ENCODE measurements at regions not wholly inside any gene's neighbourhood (a gene's known extent, or its start where the extent isn't known, plus 50 kb on each side); places are given as distances from the start of the nearest gene placed in this dataset.

GRCh38 chr20:10863337-10864060 is 189.7 kb upstream of the JAG1 start:
- peak; percentile 23 for DNase-seq (ENCODE audit: low spot score)

GRCh38 chr20:10864076-10864672 is 190.4 kb upstream of the JAG1 start:
- no peak for DNase-seq (ENCODE audit: low spot score)

DNA sequence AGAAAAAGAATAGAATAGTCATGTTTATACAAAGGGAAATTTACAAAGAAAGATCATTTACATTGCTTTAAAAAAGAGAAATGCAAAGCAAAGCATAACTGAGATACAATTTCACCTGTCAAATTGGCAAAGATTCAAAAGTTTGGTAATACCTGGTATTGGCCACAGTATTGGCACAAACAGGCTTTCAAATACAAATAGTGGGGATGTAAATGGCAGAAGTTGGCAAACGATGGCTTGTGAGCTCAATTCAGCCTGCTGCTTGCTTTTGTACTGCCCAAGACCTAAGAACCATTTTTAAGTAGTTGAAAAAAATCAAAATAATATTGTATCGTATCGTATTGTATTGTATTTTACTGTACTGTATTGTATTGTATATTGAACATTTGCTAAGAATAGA is 194.5 kb upstream of the JAG1 start:
- no peak for DNase-seq (ENCODE audit: low spot score)

DNA sequence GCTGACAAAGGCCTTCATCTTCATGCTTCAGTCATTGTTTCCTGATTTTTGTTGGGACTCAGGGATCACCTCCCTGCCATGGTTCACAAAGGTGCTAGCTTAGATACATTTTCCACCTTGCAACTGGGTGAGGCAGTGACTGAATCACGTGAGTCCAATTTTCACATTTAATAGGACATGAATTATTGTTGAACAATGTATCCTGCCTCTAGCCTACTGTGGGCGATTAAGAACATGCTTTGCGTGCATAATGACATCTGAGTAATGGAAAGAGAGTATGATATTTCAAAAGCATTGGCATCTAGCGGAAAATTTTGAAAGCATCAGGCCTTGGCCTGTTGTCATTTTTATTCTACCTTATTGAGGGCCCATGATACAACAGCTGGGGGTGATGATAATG is 199.2 kb upstream of the JAG1 start:
- DNase-seq (ENCODE audit: low spot score) = no peak

DNA sequence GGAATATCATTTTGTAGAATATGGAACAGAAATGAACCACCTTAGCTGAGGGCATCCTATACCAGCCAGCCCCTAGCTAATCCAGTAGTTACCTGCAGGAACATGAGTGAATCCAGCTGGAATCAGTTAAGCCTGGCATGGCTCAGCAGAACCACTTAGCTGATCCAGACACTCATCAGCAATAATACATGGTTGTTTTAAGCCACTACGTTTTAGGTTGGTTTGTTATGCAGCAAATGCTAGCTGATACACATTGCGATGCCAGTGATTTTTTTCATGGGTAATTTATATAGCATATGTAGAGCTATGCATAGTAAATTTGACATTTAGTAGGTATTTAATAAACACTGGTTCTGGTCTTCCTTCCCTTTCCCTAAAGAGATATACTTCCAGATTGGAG is 201.9 kb upstream of the JAG1 start:
- DNase-seq (ENCODE audit: low spot score) = no peak

- DNase-seq (ENCODE audit: low spot score) = no peak
Measured at GRCh38 chr20:10876558-10876957, 202.8 kb upstream of the JAG1 start.

DNA sequence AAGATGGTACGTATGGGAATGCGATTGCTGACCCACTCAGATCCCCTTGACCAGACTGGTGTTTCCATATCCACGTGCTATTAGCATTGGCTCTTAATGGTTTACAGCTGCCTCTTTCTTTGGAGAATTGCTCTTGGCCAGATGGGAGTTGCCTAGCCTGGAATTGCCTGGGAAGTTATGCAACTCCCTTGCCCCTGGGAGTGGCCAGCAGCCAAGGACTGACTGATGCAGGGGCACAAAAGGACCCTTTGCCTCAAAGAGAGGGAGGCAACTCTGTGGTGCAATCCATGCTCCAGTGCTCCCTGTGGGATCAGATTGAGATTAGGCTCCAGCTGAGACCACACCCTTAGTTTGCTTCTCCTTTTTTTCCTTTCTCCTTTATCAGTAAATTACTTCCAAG is 203.5 kb upstream of the JAG1 start:
- DNase-seq (ENCODE audit: low spot score) = no peak

- no peak for DNase-seq (ENCODE audit: low spot score)
Measured at GRCh38 chr20:10883166-10883565, 209.4 kb upstream of the JAG1 start.

- DNase-seq (ENCODE audit: low spot score) = no peak
Measured at GRCh38 chr20:10893321-10893720, 219.5 kb upstream of the JAG1 start.

- no peak for DNase-seq (ENCODE audit: low spot score)
Measured at GRCh38 chr20:10897336-10897735, 223.5 kb upstream of the JAG1 start.

- DNase-seq (ENCODE audit: low spot score) = no peak
Measured at GRCh38 chr20:10898552-10898951, 224.8 kb upstream of the JAG1 start.

DNA sequence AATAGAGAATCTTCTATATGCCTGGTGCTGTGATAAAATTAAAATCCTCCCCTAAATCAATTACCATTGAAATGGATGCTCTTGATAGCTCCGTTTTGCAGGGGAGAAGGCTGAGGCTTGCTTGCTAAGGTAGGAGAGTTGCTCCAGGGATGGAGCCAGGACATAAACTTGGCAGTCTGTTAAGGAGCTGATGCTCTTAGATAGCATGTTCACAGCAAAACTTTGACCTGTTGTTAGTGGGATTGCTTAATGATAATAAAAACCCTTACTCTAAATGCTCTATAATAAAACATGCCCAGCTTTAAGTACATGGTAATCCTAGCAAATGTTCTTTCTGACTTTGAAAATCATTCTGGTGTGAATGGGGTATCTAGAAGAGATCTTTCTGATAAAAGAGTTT is 228.4 kb upstream of the JAG1 start:
- no peak for DNase-seq (ENCODE audit: low spot score)

- no peak for DNase-seq (ENCODE audit: low spot score)
Measured at GRCh38 chr20:10902576-10903282, 228.9 kb upstream of the JAG1 start.

GRCh38 chr20:10906834-10907233 is 233.0 kb upstream of the JAG1 start:
- DNase-seq (ENCODE audit: low spot score) = no peak

- no peak for DNase-seq (ENCODE audit: low spot score)
Measured at GRCh38 chr20:10909803-10910202, 236.0 kb upstream of the JAG1 start.

GRCh38 chr20:10910535-10911178 is 236.9 kb upstream of the JAG1 start:
- no peak for DNase-seq (ENCODE audit: low spot score)

DNA sequence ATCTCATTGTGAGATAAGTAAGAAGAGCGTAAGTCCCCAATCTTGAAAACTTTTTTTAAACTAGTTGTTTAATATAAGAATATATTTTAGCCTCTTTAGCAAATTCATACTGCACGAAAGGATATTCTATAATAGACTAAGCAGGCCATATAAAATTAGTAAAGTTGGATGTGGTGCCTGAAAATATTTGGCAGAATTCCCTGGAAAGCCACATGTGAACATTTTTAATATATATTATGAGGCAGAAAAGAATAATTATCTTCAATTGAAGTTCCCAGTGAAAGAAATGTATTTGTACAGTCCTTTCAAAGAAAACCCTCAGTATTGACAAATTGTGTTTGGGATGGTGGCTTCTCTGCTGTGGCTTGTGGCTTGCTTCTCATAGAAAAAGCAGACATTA is 237.5 kb upstream of the JAG1 start:
- DNase-seq (ENCODE audit: low spot score) = no peak

DNA sequence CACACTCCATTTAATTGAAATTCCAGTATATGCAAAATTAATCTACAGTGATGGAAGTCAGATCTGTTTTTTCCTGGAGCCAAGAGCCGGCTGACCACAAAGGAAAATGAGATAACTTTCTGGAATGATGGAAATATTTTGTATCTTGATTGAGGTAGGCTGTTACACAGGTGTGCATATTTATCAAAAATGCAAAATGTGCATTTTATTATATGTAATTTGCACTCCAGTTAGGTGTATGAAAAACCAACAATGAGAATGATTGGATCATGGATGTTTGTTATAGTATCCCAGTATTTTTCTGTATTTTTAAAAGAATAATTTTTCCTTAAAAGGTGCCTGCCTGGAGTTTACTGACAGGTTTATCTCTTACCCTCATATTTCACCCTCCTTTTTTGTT is 242.0 kb upstream of the JAG1 start:
- DNase-seq (ENCODE audit: low spot score) = no peak

GRCh38 chr20:10916312-10916711 is 242.5 kb upstream of the JAG1 start:
- no peak for DNase-seq (ENCODE audit: low spot score)

DNA sequence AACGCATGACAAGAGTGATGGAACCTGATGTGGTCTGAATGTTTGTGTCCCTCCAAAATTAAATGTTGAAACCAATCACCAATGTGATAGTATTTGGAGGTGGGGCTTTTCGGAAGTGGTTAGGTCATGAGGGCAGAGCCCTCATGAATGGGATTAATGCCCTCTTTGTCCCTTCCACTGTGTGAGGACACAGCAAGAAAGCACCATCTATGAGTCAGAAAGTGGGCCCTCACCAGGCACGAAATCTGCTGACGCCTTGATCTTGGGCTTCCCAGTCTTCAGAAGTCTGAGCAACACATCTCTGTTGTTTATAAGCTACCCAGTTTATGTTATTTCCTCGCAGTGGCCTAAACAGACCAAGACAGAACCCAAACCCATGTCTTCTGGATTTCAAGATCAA is 244.0 kb upstream of the JAG1 start:
- no peak for DNase-seq (ENCODE audit: low spot score)

DNA sequence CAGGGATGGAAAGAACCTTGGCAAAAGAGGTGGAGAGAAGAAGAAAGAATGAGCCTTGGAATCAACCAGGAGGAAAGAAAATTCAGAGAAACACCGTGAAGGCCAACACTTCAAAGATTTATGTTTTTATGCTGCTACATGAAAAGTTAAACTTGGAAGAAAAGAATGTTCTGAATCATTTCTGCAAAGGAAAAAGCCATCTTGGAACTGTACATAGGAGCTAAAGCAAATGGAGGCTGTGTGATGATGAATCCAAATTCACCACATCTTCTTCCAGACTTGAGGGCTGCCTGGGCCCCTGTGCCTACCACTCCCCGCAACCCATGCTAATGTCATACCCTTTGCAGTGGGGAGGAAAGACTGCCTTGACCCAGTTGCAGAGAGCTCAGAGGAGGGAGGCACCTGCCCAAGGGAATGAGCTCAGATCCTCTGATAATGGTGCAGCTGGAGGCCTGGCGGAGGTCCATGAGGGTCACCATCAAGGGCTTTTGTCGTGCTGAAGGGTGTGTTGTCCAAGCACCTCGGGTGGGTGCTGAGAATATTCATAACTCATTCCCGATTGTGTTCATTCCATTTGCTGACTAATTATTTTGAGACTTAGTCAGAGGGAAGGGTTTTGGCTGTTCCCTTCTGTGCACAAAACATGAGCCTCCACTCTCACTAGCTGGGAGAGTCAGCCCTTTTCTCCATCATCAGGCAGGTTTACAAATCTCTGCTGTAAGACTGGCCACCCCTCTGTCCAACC is 245.8 kb upstream of the JAG1 start:
- peak; percentile 13 for DNase-seq (ENCODE audit: low spot score)

- DNase-seq (ENCODE audit: low spot score) = no peak
Measured at GRCh38 chr20:10920396-10920795, 246.6 kb upstream of the JAG1 start.
